ENCODE measurements at regions not wholly inside any gene's neighbourhood (a gene's known extent, or its start where the extent isn't known, plus 50 kb on each side); places are given as distances from the start of the nearest gene placed in this dataset.
A peak's percentile ranks its signal among the peaks of the same experiment; 100 is the strongest.

- no peak for DNase-seq
These were observed 147.4 kb downstream of the BBOX1 start for GRCh38 chr11:27187848-27188621.

DNA sequence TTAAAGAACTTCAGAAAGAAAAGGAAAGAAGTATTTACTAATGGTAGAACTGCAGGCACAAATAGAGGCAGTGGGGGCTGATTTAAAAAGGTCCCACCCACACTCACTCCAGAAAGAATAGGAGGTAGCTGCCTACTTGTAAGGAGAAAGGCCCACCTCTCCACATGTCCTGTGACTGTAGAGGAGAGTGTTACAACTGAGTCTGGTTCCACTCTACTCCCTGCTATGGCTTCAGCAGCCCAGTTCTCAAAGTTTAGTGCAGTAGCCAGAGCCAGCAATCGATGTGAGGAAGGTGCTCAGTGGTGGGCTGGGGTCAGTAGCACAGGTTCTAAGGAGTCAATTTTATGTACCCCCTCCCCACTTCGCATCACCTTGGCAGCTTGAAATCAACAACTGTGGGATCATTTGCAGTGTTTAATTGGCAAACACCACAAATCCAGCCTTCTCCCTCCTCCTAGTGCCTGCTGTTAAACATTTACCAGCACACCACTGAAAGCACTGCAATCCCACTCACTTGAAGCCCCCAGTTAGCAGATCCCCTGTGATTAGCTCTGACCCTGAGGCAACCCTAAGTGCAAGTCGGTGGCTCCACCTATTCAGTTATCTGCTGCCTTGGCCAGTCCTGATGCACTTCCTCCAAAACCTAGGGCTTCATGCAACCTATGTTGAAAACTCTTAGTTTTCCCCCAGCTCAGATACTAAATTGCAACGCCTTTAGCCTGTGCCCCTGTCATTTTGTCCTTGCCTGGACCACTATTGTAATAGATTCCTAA is 146.6 kb downstream of the BBOX1 start:
- DNase-seq, result no peak

DNA sequence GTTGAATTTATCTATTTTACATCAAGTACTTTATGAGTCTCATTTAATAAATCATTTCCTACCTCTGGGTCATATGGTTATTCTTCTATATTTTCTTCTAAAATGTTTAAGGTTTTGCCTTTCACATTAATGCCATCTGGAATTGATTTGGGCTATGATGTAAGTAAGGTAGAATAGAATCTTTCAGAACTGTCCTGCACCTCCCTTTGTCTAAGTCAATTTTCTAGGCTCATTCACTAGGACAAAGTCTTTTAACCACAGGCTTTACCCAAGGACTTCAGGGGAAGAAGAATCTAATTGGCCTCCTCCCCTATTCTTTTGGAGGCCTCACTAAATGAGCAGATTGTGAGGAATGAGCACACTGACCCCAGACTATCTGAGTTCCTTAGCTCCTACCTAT is 146.0 kb downstream of the BBOX1 start:
- no peak for DNase-seq

- DNase-seq, result no peak
These were observed 144.1 kb downstream of the BBOX1 start for GRCh38 chr11:27184458-27185312.

GRCh38 chr11:27183672-27184457 is 143.2 kb downstream of the BBOX1 start:
- DNase-seq, result peak; percentile 47

DNA sequence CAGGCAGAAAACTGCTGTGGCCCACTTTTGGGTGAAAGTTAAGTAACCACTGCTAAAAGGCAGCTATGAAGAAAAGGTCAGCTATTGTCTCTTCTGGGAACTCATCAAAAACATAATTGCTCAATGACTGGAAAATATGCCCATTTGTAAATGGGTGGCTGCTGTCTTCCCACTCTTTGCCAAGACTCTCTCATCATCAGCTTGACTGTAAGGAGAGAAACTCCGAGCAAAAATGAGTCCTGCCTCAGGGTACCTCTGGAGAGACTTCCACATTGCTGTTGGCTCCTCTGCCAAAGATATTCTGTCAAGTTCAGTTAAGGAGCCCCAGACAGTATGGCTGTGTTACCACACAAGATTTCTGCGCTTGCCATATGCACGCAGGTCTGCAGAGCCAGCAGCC is 138.7 kb downstream of the BBOX1 start:
- no peak for DNase-seq

DNA sequence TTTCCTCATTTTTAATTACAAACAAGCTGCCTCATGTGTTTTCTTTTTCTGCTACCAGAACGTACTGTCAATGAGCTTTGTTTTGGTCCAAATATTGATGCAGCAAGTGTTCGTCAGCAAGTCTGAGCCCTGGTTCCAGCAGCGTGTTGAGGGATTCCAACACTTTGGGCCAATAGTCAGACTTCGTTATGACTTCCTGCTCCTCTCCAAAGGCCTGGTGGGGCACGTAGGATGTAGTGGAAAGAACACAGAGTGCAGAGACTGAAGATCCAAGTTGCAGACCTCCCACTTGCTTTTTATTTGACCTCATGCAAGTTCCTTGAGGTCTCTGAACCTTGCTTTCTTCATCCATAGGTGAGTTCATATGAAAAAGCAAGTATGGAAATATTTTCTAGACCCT is 138.2 kb downstream of the BBOX1 start:
- no peak for DNase-seq
